SK-N-SH treated with all-trans-retinoic acid at 6 μM for 48 hours (cell line): ENCODE measurements at regions not wholly inside any gene's neighbourhood (a gene's known extent, or its start where the extent isn't known, plus 50 kb on each side); places are given as distances from the start of the nearest gene placed in this dataset.

Source experiments
- ARNTL ChIP-seq: fragments of 450-650 bp; formaldehyde crosslinking; IDR thresholded peaks from 2 replicates; pipeline ENCODE4 v1.5.0; 2020; ENCODE audit warnings: low read depth, mild to moderate bottlenecking, moderate library complexity, borderline replicate concordance
- ESRRG ChIP-seq: fragments of 250-450 bp; sonication (Bioruptor Pico); IDR thresholded peaks from 2 replicates; pipeline ENCODE4 v1.6.1; 2021; ENCODE audit warnings: mild to moderate bottlenecking
- ISL1 ChIP-seq: fragments of 250-450 bp; sonication (Bioruptor Pico); IDR thresholded peaks from 2 replicates; pipeline ENCODE4 v2.1.2; 2022; ENCODE audit warnings: mild to moderate bottlenecking, moderate library complexity
- OSR1 ChIP-seq: fragments of 250-450 bp; sonication (Bioruptor Pico); IDR thresholded peaks from 2 replicates; pipeline ENCODE4 v1.8.0; 2022; ENCODE audit warnings: moderate library complexity, mild to moderate bottlenecking, inconsistent platforms
- PPARA ChIP-seq: fragments of 250-450 bp; sonication (Bioruptor Pico); IDR thresholded peaks from 2 replicates; pipeline ENCODE4 v1.5.0; 2020; ENCODE audit warnings: mild to moderate bottlenecking, borderline replicate concordance
- RARB ChIP-seq: fragments of 250-450 bp; sonication (Bioruptor Pico); IDR thresholded peaks from 2 replicates; pipeline ENCODE4 v1.8.0; 2021; ENCODE audit warnings: mild to moderate bottlenecking, moderate library complexity
- TCF4 ChIP-seq: fragments of 250-450 bp; sonication (Bioruptor Pico); IDR thresholded peaks from 2 replicates; pipeline ENCODE4 v1.8.0; 2021; ENCODE audit warnings: mild to moderate bottlenecking, moderate library complexity, borderline replicate concordance
- ZFP3 ChIP-seq: fragments of 250-450 bp; sonication (Bioruptor Pico); IDR thresholded peaks from 2 replicates; pipeline ENCODE4 v1.5.0; 2020; ENCODE audit warnings: mild to moderate bottlenecking, moderate library complexity
- ZFP30 ChIP-seq: fragments of 450-650 bp; formaldehyde crosslinking; IDR thresholded peaks from 2 replicates; pipeline ENCODE4 v1.5.0; 2022; ENCODE audit warnings: mild to moderate bottlenecking, moderate library complexity
- ZNF565 ChIP-seq: fragments of 450-650 bp; formaldehyde crosslinking; conservative IDR thresholded peaks from 2 replicates; pipeline ENCODE4 v1.5.0; 2020; ENCODE audit warnings: low read depth, mild to moderate bottlenecking, moderate library complexity
- ZNF70 ChIP-seq: fragments of 450-650 bp; formaldehyde crosslinking; IDR thresholded peaks from 2 replicates; pipeline ENCODE4 v1.5.0; 2020; ENCODE audit warnings: mild to moderate bottlenecking, moderate library complexity
- TF ChIP-seq, protein P1 (sequence below): fragments of 250-450 bp; sonication (Bioruptor Pico); IDR thresholded peaks from 2 replicates; pipeline ENCODE4 v1.8.0; 2020; ENCODE audit warnings: mild to moderate bottlenecking, moderate library complexity, borderline replicate concordance
- TF ChIP-seq, protein P2 (sequence below): fragments of 250-450 bp; sonication (Bioruptor Pico); IDR thresholded peaks from 2 replicates; pipeline ENCODE4 v1.5.0; 2020; ENCODE audit warnings: mild to moderate bottlenecking, moderate library complexity
- TF ChIP-seq, protein P3 (sequence below): fragments of 250-450 bp; sonication (Bioruptor Pico); IDR thresholded peaks from 2 replicates; pipeline ENCODE4 v1.5.1; 2020; ENCODE audit warnings: low read depth, mild to moderate bottlenecking, moderate library complexity

DNA sequence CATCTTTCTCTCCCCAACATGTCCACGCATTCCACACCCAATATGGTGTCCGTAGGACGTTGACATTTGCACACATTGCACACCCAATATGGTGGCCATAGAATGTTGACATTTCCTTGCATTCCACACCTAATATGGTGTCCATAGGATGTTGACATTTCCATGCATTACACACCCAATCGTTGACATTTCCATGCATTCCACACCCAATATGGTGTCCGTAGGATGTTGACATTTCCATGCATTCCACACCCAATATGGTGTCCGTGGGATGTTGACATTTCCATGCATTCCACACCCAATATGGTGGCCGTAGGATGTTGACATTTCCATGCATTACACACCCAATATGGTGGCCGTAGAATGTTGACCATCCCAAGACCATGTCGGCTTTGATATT, 88.4 kb upstream of the SHOX start:
- TF ChIP-seq ZNF70 (CRISPR knock-in tag) (no peak), TCF4 (CRISPR knock-in tag) (no peak), ISL1 (no peak), ARNTL (no peak), ZFP3 (CRISPR knock-in tag) (no peak), ESRRG (CRISPR knock-in tag) (no peak), ZNF565 (CRISPR knock-in tag) (no peak), RARB (no peak), OSR1 (CRISPR knock-in tag) (no peak), PPARA (CRISPR knock-in tag) (no peak), ZFP30 (CRISPR knock-in tag) (no peak)
- TF ChIP-seq, protein P1, sequence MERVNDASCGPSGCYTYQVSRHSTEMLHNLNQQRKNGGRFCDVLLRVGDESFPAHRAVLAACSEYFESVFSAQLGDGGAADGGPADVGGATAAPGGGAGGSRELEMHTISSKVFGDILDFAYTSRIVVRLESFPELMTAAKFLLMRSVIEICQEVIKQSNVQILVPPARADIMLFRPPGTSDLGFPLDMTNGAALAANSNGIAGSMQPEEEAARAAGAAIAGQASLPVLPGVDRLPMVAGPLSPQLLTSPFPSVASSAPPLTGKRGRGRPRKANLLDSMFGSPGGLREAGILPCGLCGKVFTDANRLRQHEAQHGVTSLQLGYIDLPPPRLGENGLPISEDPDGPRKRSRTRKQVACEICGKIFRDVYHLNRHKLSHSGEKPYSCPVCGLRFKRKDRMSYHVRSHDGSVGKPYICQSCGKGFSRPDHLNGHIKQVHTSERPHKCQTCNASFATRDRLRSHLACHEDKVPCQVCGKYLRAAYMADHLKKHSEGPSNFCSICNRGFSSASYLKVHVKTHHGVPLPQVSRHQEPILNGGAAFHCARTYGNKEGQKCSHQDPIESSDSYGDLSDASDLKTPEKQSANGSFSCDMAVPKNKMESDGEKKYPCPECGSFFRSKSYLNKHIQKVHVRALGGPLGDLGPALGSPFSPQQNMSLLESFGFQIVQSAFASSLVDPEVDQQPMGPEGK = no peak
- TF ChIP-seq, protein P2, sequence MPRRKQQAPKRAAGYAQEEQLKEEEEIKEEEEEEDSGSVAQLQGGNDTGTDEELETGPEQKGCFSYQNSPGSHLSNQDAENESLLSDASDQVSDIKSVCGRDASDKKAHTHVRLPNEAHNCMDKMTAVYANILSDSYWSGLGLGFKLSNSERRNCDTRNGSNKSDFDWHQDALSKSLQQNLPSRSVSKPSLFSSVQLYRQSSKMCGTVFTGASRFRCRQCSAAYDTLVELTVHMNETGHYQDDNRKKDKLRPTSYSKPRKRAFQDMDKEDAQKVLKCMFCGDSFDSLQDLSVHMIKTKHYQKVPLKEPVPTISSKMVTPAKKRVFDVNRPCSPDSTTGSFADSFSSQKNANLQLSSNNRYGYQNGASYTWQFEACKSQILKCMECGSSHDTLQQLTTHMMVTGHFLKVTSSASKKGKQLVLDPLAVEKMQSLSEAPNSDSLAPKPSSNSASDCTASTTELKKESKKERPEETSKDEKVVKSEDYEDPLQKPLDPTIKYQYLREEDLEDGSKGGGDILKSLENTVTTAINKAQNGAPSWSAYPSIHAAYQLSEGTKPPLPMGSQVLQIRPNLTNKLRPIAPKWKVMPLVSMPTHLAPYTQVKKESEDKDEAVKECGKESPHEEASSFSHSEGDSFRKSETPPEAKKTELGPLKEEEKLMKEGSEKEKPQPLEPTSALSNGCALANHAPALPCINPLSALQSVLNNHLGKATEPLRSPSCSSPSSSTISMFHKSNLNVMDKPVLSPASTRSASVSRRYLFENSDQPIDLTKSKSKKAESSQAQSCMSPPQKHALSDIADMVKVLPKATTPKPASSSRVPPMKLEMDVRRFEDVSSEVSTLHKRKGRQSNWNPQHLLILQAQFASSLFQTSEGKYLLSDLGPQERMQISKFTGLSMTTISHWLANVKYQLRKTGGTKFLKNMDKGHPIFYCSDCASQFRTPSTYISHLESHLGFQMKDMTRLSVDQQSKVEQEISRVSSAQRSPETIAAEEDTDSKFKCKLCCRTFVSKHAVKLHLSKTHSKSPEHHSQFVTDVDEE (CRISPR knock-in tag) = no peak
- TF ChIP-seq, protein P3, sequence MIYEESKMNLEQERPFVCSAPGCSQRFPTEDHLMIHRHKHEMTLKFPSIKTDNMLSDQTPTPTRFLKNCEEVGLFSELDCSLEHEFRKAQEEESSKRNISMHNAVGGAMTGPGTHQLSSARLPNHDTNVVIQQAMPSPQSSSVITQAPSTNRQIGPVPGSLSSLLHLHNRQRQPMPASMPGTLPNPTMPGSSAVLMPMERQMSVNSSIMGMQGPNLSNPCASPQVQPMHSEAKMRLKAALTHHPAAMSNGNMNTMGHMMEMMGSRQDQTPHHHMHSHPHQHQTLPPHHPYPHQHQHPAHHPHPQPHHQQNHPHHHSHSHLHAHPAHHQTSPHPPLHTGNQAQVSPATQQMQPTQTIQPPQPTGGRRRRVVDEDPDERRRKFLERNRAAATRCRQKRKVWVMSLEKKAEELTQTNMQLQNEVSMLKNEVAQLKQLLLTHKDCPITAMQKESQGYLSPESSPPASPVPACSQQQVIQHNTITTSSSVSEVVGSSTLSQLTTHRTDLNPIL = no peak
